Caco-2 (cell line): ENCODE measurements at regions not wholly inside any gene's neighbourhood (a gene's known extent, or its start where the extent isn't known, plus 50 kb on each side); places are given as distances from the start of the nearest gene placed in this dataset.

Experiments
- BruUV-seq: library from RNA; stranded (reverse); fragments of 400-500 nt; replicated peaks from 2 replicates; lab custom pipeline; 2021; lab: Mats Ljungman, UMichigan
- CTCF ChIA-PET: fragments of 300-600 bp; sonication (Branson Sonifier 250); formaldehyde crosslinking; loops from one replicate; lab custom pipeline; 2022; ENCODE audit warnings: antibody characterized with exemption; lab: Charles Lee
- POLR2A ChIA-PET: fragments of 300-600 bp; sonication (Branson Sonifier 250); formaldehyde crosslinking; loops from one replicate; lab custom pipeline; 2022; ENCODE audit warnings: antibody characterized with exemption; lab: Charles Lee
- DNase-seq, 2 experiments: peaks; one replicate each; pipeline versions ENCODE4 v3.0.0 to v3.0.0-alpha.2; 2020 to 2022
- H3K27me3 ChIP-seq: replicated peaks from 2 replicates; pipeline ENCODE4 v1.6.0; 2011; ENCODE audit warnings: low read length; ENCODE audit not compliant: control insufficient read depth, insufficient read depth
- H3K36me3 ChIP-seq: 2 replicates; pipeline ENCODE4 v1.5.1; 2011; ENCODE audit warnings: low read length; ENCODE audit not compliant: control insufficient read depth, insufficient read depth
- H3K4me1 ChIP-seq: fragments of 250-450 bp; sonication (Bioruptor Pico); 2 replicates; pipeline ENCODE4 v1.5.1; 2020; ENCODE audit warnings: mild to moderate bottlenecking
- H3K4me3 ChIP-seq: 2 replicates; pipeline ENCODE4 v1.5.1; 2011; ENCODE audit warnings: low read depth, mild to moderate bottlenecking, control low read depth, low read length
- H3K9me3 ChIP-seq: fragments of 250-450 bp; sonication (Bioruptor Pico); 2 replicates; pipeline ENCODE4 v1.5.1; 2020; ENCODE audit warnings: mild to moderate bottlenecking, moderate library complexity
- H3K27ac Mint-ChIP-seq: one replicate; pipeline ENCODE4 v1.8.0; 2022; ENCODE audit warnings: mixed read lengths; ENCODE audit not compliant: unreplicated experiment
- H3K27me3 Mint-ChIP-seq: one replicate; pipeline ENCODE4 v1.8.0; 2022; ENCODE audit warnings: mixed read lengths; ENCODE audit not compliant: insufficient read depth, unreplicated experiment
- H3K36me3 Mint-ChIP-seq: one replicate; pipeline ENCODE4 v1.8.0; 2022; ENCODE audit warnings: mild to moderate bottlenecking, mixed read lengths; ENCODE audit not compliant: insufficient read depth, unreplicated experiment
- H3K4me1 Mint-ChIP-seq: one replicate; pipeline ENCODE4 v1.8.0; 2022; ENCODE audit warnings: low read depth, mixed read lengths; ENCODE audit not compliant: unreplicated experiment
- H3K4me3 Mint-ChIP-seq: one replicate; pipeline ENCODE4 v1.8.0; 2022; ENCODE audit warnings: mild to moderate bottlenecking, moderate library complexity, mixed read lengths; ENCODE audit not compliant: unreplicated experiment
- H3K9me3 Mint-ChIP-seq: one replicate; pipeline ENCODE4 v1.8.0; 2022; ENCODE audit warnings: mixed read lengths; ENCODE audit not compliant: unreplicated experiment
- CTCF ChIP-seq, 2 experiments: fragments of 200-600 bp in 1 of 2; IDR thresholded peaks; 1 replicate in 1 of 2; 2 replicates in 1 of 2; pipeline versions ENCODE4 v1.5.1 to v1.8.0; 2011 to 2022; ENCODE audit warnings: antibody characterized with exemption in 1 of 2, control low read depth in 1 of 2, inconsistent platforms in 1 of 2, low read depth in 1 of 2, low read length in 1 of 2, mild to moderate bottlenecking in 1 of 2, moderate library complexity in 1 of 2; ENCODE audit not compliant: insufficient read depth in 1 of 2, severe bottlenecking in 1 of 2, unreplicated experiment in 1 of 2
- intact Hi-C: fragments of 100-400 bp; cut with micrococcal nuclease; formaldehyde crosslinking; loops from one replicate; pipeline ENCODE4 v1.10.0; 2022; ENCODE audit not compliant: unreplicated experiment

- Mint-ChIP-seq H3K27ac (no peak overlapping the region), H3K4me1 (no peaks in the 10 kb centered on the region), H3K4me3 (no peak overlapping the region), H3K27me3 (peaks cover 6% of the 10 kb centered on the region), H3K9me3 (peaks cover 11% of the 10 kb centered on the region), H3K36me3 (no peaks in the 10 kb centered on the region)
- intact Hi-C loops = no loop called here
- no TSS peak for BruUV-seq
- Histone ChIP-seq H3K9me3 (no peaks in the 10 kb centered on the region), H3K36me3 (no peaks in the 10 kb centered on the region), H3K4me3 (no peak overlapping the region), H3K4me1 (no peaks in the 10 kb centered on the region), H3K27me3 (no peaks in the 10 kb centered on the region)
- no peak for TF ChIP-seq CTCF (IDR thresholded peaks at IDR 0.05; ENCODE audit: insufficient read depth in 1 of 2, low read depth in 1 of 2, low read length in 1 of 2, severe bottlenecking in 1 of 2, unreplicated experiment in 1 of 2)
- ChIA-PET POLR2A (no interaction called here), CTCF (no interaction called here)
- no peak for DNase-seq
Observed at GRCh38 chr12:30578426-30578825, 117.2 kb downstream of the IPO8 start.

- Mint-ChIP-seq H3K4me3 (no peak overlapping the region), H3K9me3 (peaks cover 11% of the 10 kb centered on the region), H3K4me1 (no peaks in the 10 kb centered on the region), H3K27ac (no peak overlapping the region), H3K36me3 (no peaks in the 10 kb centered on the region), H3K27me3 (peaks cover 5% of the 10 kb centered on the region)
- Histone ChIP-seq H3K9me3 (no peaks in the 10 kb centered on the region), H3K4me1 (no peaks in the 10 kb centered on the region), H3K36me3 (no peaks in the 10 kb centered on the region), H3K27me3 (no peaks in the 10 kb centered on the region), H3K4me3 (no peak overlapping the region)
- ChIA-PET POLR2A (no interaction called here), CTCF (no interaction called here)
- intact Hi-C loops = no loop called here
- BruUV-seq = no TSS peak
- no peak for DNase-seq
- no peak for TF ChIP-seq CTCF (IDR thresholded peaks at IDR 0.05; ENCODE audit: insufficient read depth in 1 of 2, low read depth in 1 of 2, low read length in 1 of 2, severe bottlenecking in 1 of 2, unreplicated experiment in 1 of 2)
Observed at GRCh38 chr12:30573145-30573544, 122.5 kb downstream of the IPO8 start.

GRCh38 chr12:30570211-30570890 is 125.3 kb downstream of the IPO8 start:
- H3K4me1 Mint-ChIP-seq = no peaks in the 10 kb centered on the region
- H3K4me1 ChIP-seq = no peaks in the 10 kb centered on the region
- H3K36me3 Mint-ChIP-seq = no peaks in the 10 kb centered on the region
- no peak overlapping the region for H3K4me3 ChIP-seq
- ChIA-PET CTCF (no interaction called here), POLR2A (no interaction called here)
- no peak overlapping the region for H3K4me3 Mint-ChIP-seq
- no peaks in the 10 kb centered on the region for H3K27me3 ChIP-seq
- intact Hi-C loops = no loop called here
- H3K27me3 Mint-ChIP-seq = peaks cover 12% of the 10 kb centered on the region
- no peaks in the 10 kb centered on the region for H3K36me3 ChIP-seq
- no peak overlapping the region for H3K27ac Mint-ChIP-seq
- H3K9me3 Mint-ChIP-seq = peaks cover 20% of the 10 kb centered on the region
- no peak for DNase-seq
- no peaks in the 10 kb centered on the region for H3K9me3 ChIP-seq
- no TSS peak for BruUV-seq
- no peak for TF ChIP-seq CTCF (IDR thresholded peaks at IDR 0.05; ENCODE audit: insufficient read depth in 1 of 2, low read depth in 1 of 2, low read length in 1 of 2, severe bottlenecking in 1 of 2, unreplicated experiment in 1 of 2)
